Ishikawa (cell line): ENCODE measurements at regions not wholly inside any gene's neighbourhood (a gene's known extent, or its start where the extent isn't known, plus 50 kb on each side); places are given as distances from the start of the nearest gene placed in this dataset.

Experiments
- CEBPB ChIP-seq: IDR thresholded peaks from 2 replicates; pipeline ENCODE4 v1.6.1; 2012
- CREB1 ChIP-seq: IDR thresholded peaks from 2 replicates; pipeline ENCODE4 v1.6.1; 2012; ENCODE audit warnings: low read depth
- EGR1 ChIP-seq: IDR thresholded peaks from 2 replicates; pipeline ENCODE4 v1.6.1; 2012
- EP300 ChIP-seq: IDR thresholded peaks from 2 replicates; pipeline ENCODE4 v1.6.1; 2012; ENCODE audit warnings: borderline replicate concordance
- FOXM1 ChIP-seq: IDR thresholded peaks from 2 replicates; pipeline ENCODE4 v1.6.1; 2012; ENCODE audit warnings: low read depth, borderline replicate concordance
- MAX ChIP-seq: IDR thresholded peaks from 2 replicates; pipeline ENCODE4 v1.6.1; 2012
- NFIC ChIP-seq: IDR thresholded peaks from 2 replicates; pipeline ENCODE4 v1.6.1; 2012
- RAD21 ChIP-seq: IDR thresholded peaks from 2 replicates; pipeline ENCODE4 v1.6.1; 2012; ENCODE audit warnings: low read depth
- REST ChIP-seq: IDR thresholded peaks from 2 replicates; pipeline ENCODE4 v1.6.1; 2012; ENCODE audit warnings: low read depth, mild to moderate bottlenecking
- TAF1 ChIP-seq: IDR thresholded peaks from 2 replicates; pipeline ENCODE4 v1.6.1; 2012; ENCODE audit warnings: low read depth, mild to moderate bottlenecking
- TCF12 ChIP-seq: IDR thresholded peaks from 2 replicates; pipeline ENCODE4 v1.6.1; 2012; ENCODE audit warnings: low read depth
- TEAD4 ChIP-seq: IDR thresholded peaks from 2 replicates; pipeline ENCODE4 v1.6.1; 2012
- USF1 ChIP-seq: IDR thresholded peaks from 2 replicates; pipeline ENCODE4 v1.6.1; 2012
- YY1 ChIP-seq: IDR thresholded peaks from 2 replicates; pipeline ENCODE4 v1.6.1; 2012; ENCODE audit warnings: low read depth
- ZBTB7A ChIP-seq: IDR thresholded peaks from 2 replicates; pipeline ENCODE4 v1.6.1; 2012; ENCODE audit warnings: low read depth

- no peak for TF ChIP-seq REST
- TF ChIP-seq USF1 = no peak
- no peak for TF ChIP-seq TAF1
- no peak for TF ChIP-seq YY1
- no peak for TF ChIP-seq EP300
- TF ChIP-seq TCF12 = no peak
Observed at GRCh38 chr4:57854748-57855147, 744.6 kb upstream of the IGFBP7 start.

GRCh38 chr4:57850141-57850540 is 740.0 kb upstream of the IGFBP7 start:
- TF ChIP-seq CEBPB (no peak), TAF1 (no peak), MAX (no peak), EP300 (no peak), REST (no peak), TCF12 (no peak), RAD21 (no peak), YY1 (no peak), EGR1 (no peak), ZBTB7A (no peak), CREB1 (no peak), USF1 (no peak), FOXM1 (no peak), TEAD4 (no peak), NFIC (no peak)

GRCh38 chr4:57832083-57832482 is 721.9 kb upstream of the IGFBP7 start:
- TF ChIP-seq ZBTB7A (no peak), RAD21 (no peak), TEAD4 (no peak), CREB1 (no peak), USF1 (no peak), TAF1 (no peak)

- TF ChIP-seq RAD21 (no peak), EGR1 (no peak), FOXM1 (no peak)
Observed at GRCh38 chr4:57789666-57790065, 679.5 kb upstream of the IGFBP7 start.

- TF ChIP-seq TEAD4 (no peak), USF1 (no peak), REST (no peak), EGR1 (no peak), YY1 (no peak), CEBPB (no peak)
Observed at GRCh38 chr4:57777876-57778275, 667.7 kb upstream of the IGFBP7 start.

- TF ChIP-seq RAD21 (no peak), USF1 (no peak), TAF1 (no peak), EP300 (no peak), YY1 (no peak), CEBPB (no peak), EGR1 (no peak), NFIC (no peak), MAX (no peak), ZBTB7A (no peak), CREB1 (no peak), REST (no peak), FOXM1 (no peak), TCF12 (no peak), TEAD4 (no peak)
Observed at GRCh38 chr4:57774681-57775080, 664.5 kb upstream of the IGFBP7 start.
